PC-3 (cell line): ENCODE measurements at regions not wholly inside any gene's neighbourhood (a gene's known extent, or its start where the extent isn't known, plus 50 kb on each side); places are given as distances from the start of the nearest gene placed in this dataset.

ENCODE experiments used
- ATAC-seq: fragments of 200-7000 bp; cut with Tn5 transposase; 2 replicates; pipeline ENCODE4 v1.9.1; 2020; ENCODE audit warnings: mild to moderate bottlenecking, moderate library complexity
- BruUV-seq: library from RNA; stranded (reverse); fragments of 400-500 nt; replicated peaks from 2 replicates; lab custom pipeline; 2021; lab: Mats Ljungman, UMichigan
- CTCF ChIA-PET: fragments of 300-600 bp; sonication (Branson Sonifier 250); formaldehyde crosslinking; loops from one replicate; lab custom pipeline; 2022; ENCODE audit warnings: antibody characterized with exemption; lab: Charles Lee
- POLR2A ChIA-PET: fragments of 300-600 bp; sonication (Branson Sonifier 250); formaldehyde crosslinking; loops from one replicate; lab custom pipeline; 2022; ENCODE audit warnings: antibody characterized with exemption; ENCODE audit not compliant: unreplicated experiment; lab: Charles Lee
- DNase-seq: peaks from one replicate; pipeline ENCODE4 v3.0.0-alpha.2; 2015
- H2AFZ ChIP-seq: fragments of 300-600 bp; sonication (generic); 2 replicates; pipeline ENCODE4 v1.6.0; 2016; ENCODE audit warnings: antibody characterized with exemption, low read length
- H3F3A ChIP-seq: fragments of 300-600 bp; sonication (generic); one replicate; pipeline ENCODE4 v1.6.0; 2017; ENCODE audit warnings: antibody characterized with exemption, low read length, control low read depth, mild to moderate bottlenecking; ENCODE audit not compliant: unreplicated experiment
- H3K27ac ChIP-seq: fragments of 300-600 bp; sonication (generic); 2 replicates; pipeline ENCODE4 v1.5.1; 2016; ENCODE audit warnings: mild to moderate bottlenecking, low read length
- H3K27me3 ChIP-seq: fragments of 300-600 bp; sonication (generic); 2 replicates; pipeline ENCODE4 v1.6.1; 2016; ENCODE audit warnings: low read length, mixed read lengths
- H3K36me3 ChIP-seq: fragments of 300-600 bp; sonication (generic); 2 replicates; pipeline ENCODE4 v1.6.1; 2016; ENCODE audit warnings: low read depth, mixed run types, low read length, mixed read lengths
- H3K4me1 ChIP-seq: fragments of 300-600 bp; sonication (generic); 2 replicates; pipeline ENCODE4 v1.5.1; 2016; ENCODE audit warnings: low read length; ENCODE audit not compliant: insufficient read depth
- H3K4me2 ChIP-seq: fragments of 300-600 bp; sonication (generic); 2 replicates; pipeline ENCODE4 v1.6.0; 2016; ENCODE audit warnings: low read length
- H3K4me3 ChIP-seq: fragments of 300-600 bp; sonication (generic); 2 replicates; pipeline ENCODE4 v1.5.1; 2016; ENCODE audit warnings: mild to moderate bottlenecking, low read length, mixed read lengths
- H3K79me2 ChIP-seq: fragments of 300-600 bp; sonication (generic); 2 replicates; pipeline ENCODE4 v1.6.1; 2017; ENCODE audit warnings: low read length, mixed read lengths
- H3K9ac ChIP-seq: fragments of 300-600 bp; sonication (generic); 2 replicates; pipeline ENCODE4 v1.6.0; 2016; ENCODE audit warnings: mild to moderate bottlenecking, low read length
- H3K9me2 ChIP-seq: fragments of 300-600 bp; sonication (generic); replicated peaks from 2 replicates; pipeline ENCODE4 v1.6.1; 2016; ENCODE audit warnings: mixed run types, low read length, mixed read lengths
- H3K9me3 ChIP-seq: fragments of 300-600 bp; sonication (generic); 2 replicates; pipeline ENCODE4 v1.6.1; 2016; ENCODE audit warnings: low read length, mixed read lengths
- H4K20me1 ChIP-seq: fragments of 300-600 bp; sonication (generic); 2 replicates; pipeline ENCODE4 v1.6.1; 2016; ENCODE audit warnings: low read length, mixed read lengths
- EZH2 ChIP-seq: fragments of 300-600 bp; sonication (generic); IDR thresholded peaks from one replicate; pipeline ENCODE4 v1.6.1; 2017; ENCODE audit warnings: antibody characterized with exemption, mild to moderate bottlenecking, low read length; ENCODE audit not compliant: unreplicated experiment
- EZH2phosphoT487 ChIP-seq: fragments of 300-600 bp; sonication (generic); IDR thresholded peaks from 2 replicates; pipeline ENCODE4 v1.6.1; 2018; ENCODE audit warnings: mild to moderate bottlenecking, antibody characterized with exemption, low read length, borderline replicate concordance
- intact Hi-C: fragments of 100-400 bp; cut with micrococcal nuclease; formaldehyde crosslinking; loops from 2 replicates; pipeline ENCODE4 v1.9.0; 2023
- TF ChIP-seq, protein P1 (sequence below): fragments of 300-600 bp; sonication (generic); conservative IDR thresholded peaks from 2 replicates; pipeline ENCODE4 v1.5.1; 2017; ENCODE audit warnings: antibody characterized with exemption, low read depth, mild to moderate bottlenecking, low read length

DNA sequence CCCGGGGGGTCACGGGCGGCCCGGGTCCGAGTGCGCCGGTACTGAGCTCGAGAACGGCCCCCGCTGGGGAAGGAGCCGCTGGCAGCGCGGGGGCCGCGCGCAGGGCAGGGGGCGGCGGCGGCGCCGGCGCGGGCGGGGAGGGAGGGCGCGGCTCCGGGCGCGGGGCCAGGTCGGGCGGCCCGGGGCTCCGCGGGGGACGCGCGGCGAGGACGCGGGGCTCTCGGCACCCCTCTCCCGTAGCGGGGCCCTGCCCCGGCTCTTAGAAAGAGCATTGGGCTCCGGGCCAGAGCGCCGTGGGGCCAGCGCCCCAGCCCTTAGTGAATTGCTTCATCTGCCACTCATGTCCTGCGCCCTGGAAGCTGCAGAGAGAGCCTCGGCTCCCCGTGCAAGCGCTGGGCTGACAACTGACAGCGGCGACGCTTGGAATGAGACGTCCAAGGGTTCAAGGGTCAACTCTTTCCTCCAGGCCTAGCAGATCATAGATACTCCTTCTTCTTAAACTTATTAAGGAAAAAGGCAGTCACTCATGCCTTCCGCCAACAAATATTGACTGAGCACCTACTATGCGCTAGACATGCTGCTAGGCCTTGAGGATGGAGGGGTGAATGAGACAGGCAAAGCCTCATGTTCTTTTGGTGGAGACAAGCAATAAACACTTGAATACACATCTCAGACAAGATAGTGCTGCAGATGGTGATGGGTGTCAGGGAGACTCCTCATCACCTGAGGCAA, 140.8 kb downstream of the SMAD6 start:
- Histone ChIP-seq H4K20me1 (no peaks in the 10 kb centered on the region), H3K4me3 (peak overlapping the region; percentile 62), H3F3A (no peaks in the 10 kb centered on the region), H3K4me1 (peaks cover 11% of the 10 kb centered on the region), H2AFZ (0 out of 2 replicates have a peak overlapping the region, but pooled peaks have one; percentile 20), H3K9me3 (no peaks in the 10 kb centered on the region), H3K9ac (no peak overlapping the region), H3K79me2 (no peaks in the 10 kb centered on the region), H3K27ac (no peak overlapping the region), H3K36me3 (no peaks in the 10 kb centered on the region), H3K9me2 (no peaks in the 10 kb centered on the region), H3K4me2 (peak overlapping the region; percentile 61), H3K27me3 (no peaks in the 10 kb centered on the region)
- BruUV-seq: no TSS peak
- DNase-seq (peak; percentile 35), ATAC-seq (peak; percentile 53)
- intact Hi-C loops: no loop called here
- ChIA-PET CTCF (interaction anchor here (0.6 kb wide), 1 partner anchor 57 kb away, joined by 4 read pairs; no protein-coding TSS in a partner anchor), POLR2A (interaction anchor here (0.6 to 0.7 kb wide), 3 partner anchors 9 to 141 kb away, joined by 3 to 8 read pairs (median 6); partner anchors contain the start of gene SMAD6)
- TF ChIP-seq EZH2 (no peak), EZH2phosphoT487 (no peak)
- TF ChIP-seq, protein P1, sequence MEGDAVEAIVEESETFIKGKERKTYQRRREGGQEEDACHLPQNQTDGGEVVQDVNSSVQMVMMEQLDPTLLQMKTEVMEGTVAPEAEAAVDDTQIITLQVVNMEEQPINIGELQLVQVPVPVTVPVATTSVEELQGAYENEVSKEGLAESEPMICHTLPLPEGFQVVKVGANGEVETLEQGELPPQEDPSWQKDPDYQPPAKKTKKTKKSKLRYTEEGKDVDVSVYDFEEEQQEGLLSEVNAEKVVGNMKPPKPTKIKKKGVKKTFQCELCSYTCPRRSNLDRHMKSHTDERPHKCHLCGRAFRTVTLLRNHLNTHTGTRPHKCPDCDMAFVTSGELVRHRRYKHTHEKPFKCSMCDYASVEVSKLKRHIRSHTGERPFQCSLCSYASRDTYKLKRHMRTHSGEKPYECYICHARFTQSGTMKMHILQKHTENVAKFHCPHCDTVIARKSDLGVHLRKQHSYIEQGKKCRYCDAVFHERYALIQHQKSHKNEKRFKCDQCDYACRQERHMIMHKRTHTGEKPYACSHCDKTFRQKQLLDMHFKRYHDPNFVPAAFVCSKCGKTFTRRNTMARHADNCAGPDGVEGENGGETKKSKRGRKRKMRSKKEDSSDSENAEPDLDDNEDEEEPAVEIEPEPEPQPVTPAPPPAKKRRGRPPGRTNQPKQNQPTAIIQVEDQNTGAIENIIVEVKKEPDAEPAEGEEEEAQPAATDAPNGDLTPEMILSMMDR: no peak

DNA sequence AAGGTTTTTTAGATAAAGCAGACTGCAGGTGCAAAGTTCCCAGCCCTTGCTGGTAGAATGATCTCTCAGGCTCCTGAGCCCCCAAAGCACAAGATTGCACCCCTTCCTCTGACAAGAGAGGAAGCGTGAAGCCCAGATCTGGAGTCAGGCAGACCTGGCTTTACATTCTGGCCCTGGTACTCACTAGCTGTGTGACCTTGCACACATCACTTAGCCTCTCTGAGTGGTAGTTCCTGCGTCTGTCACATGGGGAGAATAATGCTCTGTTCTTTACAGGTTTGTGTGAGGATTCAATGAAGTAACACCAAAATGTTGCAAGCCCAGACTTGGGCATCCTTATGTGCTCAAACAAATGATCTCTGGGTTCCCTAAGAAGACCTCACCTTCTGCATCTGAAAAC, 141.5 kb downstream of the SMAD6 start:
- H3K9ac ChIP-seq: no peak overlapping the region
- no peak overlapping the region for H3K27ac ChIP-seq
- CTCF ChIA-PET: no interaction called here
- BruUV-seq: no TSS peak
- ATAC-seq (no peak), DNase-seq (no peak)
- H3K36me3 ChIP-seq: no peaks in the 10 kb centered on the region
- H3K4me3 ChIP-seq: no peak overlapping the region
- H3K4me2 ChIP-seq: peak overlapping the region; percentile 61
- no peak overlapping the region for H2AFZ ChIP-seq
- H4K20me1 ChIP-seq: no peaks in the 10 kb centered on the region
- no peaks in the 10 kb centered on the region for H3K9me2 ChIP-seq
- no peaks in the 10 kb centered on the region for H3F3A ChIP-seq
- H3K4me1 ChIP-seq: peaks cover 11% of the 10 kb centered on the region
- no peaks in the 10 kb centered on the region for H3K79me2 ChIP-seq
- no peaks in the 10 kb centered on the region for H3K9me3 ChIP-seq
- POLR2A ChIA-PET: no interaction called here
- TF ChIP-seq, protein P1: no peak
- TF ChIP-seq EZH2: no peak
- TF ChIP-seq EZH2phosphoT487: no peak
- no peaks in the 10 kb centered on the region for H3K27me3 ChIP-seq
- intact Hi-C loops: no loop called here

DNA sequence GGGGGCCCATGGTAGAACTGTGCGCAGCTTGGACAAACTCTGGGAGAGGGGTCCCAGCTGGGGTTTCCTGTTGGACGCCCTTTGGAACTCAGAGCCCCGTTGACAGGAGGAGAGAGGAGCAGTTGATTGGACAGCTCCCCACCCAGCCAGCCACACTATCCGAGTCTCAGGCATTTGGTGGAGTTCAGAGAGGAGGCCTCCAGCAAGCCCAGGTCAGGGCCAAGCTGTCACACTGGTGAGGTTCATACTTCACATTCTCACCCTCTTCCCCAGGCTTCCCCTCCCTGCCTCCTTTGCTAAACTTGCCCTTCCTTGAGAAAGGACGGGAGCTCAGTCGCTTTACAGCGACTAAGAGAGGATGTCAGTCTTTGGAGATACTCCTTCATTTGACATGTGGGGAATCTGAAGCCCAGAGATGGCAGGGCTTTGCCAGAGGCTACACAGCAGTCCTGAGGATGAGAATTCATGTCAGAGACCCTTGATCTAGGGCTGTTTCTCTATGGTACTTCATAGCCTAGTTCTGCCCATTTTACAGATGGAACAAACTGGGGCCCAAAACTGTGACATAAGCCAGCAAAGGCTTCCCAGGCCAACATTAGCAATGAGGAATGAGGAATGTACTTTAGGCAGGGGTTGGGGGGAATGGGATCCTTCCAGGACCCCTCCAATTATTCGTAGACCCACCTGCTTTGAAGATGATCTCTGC, 142.2 kb downstream of the SMAD6 start:
- no peak overlapping the region for H3K27ac ChIP-seq
- no peak overlapping the region for H2AFZ ChIP-seq
- ATAC-seq: no peak
- H3K4me3 ChIP-seq: no peak overlapping the region
- H3K9me3 ChIP-seq: no peaks in the 10 kb centered on the region
- POLR2A ChIA-PET: no interaction called here
- no peaks in the 10 kb centered on the region for H3K9me2 ChIP-seq
- TF ChIP-seq EZH2: no peak
- no peak for TF ChIP-seq EZH2phosphoT487
- TF ChIP-seq, protein P1: no peak
- BruUV-seq: no TSS peak
- H3K36me3 ChIP-seq: no peaks in the 10 kb centered on the region
- no peak overlapping the region for H3K4me2 ChIP-seq
- H3F3A ChIP-seq: no peaks in the 10 kb centered on the region
- no peaks in the 10 kb centered on the region for H3K27me3 ChIP-seq
- no peak for DNase-seq
- intact Hi-C loops: no loop called here
- H3K4me1 ChIP-seq: peaks cover 11% of the 10 kb centered on the region
- no peaks in the 10 kb centered on the region for H3K79me2 ChIP-seq
- no peaks in the 10 kb centered on the region for H4K20me1 ChIP-seq
- CTCF ChIA-PET: no interaction called here
- H3K9ac ChIP-seq: no peak overlapping the region
